GM06990 (cell line): ENCODE measurements at regions not wholly inside any gene's neighbourhood (a gene's known extent, or its start where the extent isn't known, plus 50 kb on each side); places are given as distances from the start of the nearest gene placed in this dataset.

ENCODE experiments used
- DNase-seq: peaks from one replicate; pipeline ENCODE4 v3.0.0-alpha.2; 2011; ENCODE audit not compliant: insufficient read length; ENCODE audit errors: extremely low read depth
- H3K27me3 ChIP-seq: replicated peaks from 2 replicates; pipeline ENCODE4 v1.6.0; 2011; ENCODE audit warnings: low read length; ENCODE audit not compliant: control insufficient read depth, insufficient read depth
- H3K36me3 ChIP-seq: 2 replicates; pipeline ENCODE4 v1.5.1; 2011; ENCODE audit warnings: low read length; ENCODE audit not compliant: control insufficient read depth, insufficient read depth
- H3K4me3 ChIP-seq: replicated peaks from 2 replicates; pipeline ENCODE4 v1.5.1; 2011; ENCODE audit warnings: low read depth, mild to moderate bottlenecking, control low read depth, low read length
- CTCF ChIP-seq: IDR thresholded peaks from 2 replicates; pipeline ENCODE4 v1.5.1; 2011; ENCODE audit warnings: low read length, control low read depth, mild to moderate bottlenecking, inconsistent platforms; ENCODE audit not compliant: insufficient read depth, poor library complexity, severe bottlenecking

- no peak for TF ChIP-seq CTCF
- no peak for DNase-seq
- Histone ChIP-seq H3K4me3 (no peak overlapping the region), H3K36me3 (no peaks in the 10 kb centered on the region), H3K27me3 (no peaks in the 10 kb centered on the region)
These were observed 218.0 kb upstream of the PREP start for GRCh38 chr6:105620878-105621277.

- TF ChIP-seq CTCF = no peak
- Histone ChIP-seq H3K36me3 (no peaks in the 10 kb centered on the region), H3K4me3 (no peak overlapping the region), H3K27me3 (no peaks in the 10 kb centered on the region)
- no peak for DNase-seq
These were observed 217.3 kb upstream of the PREP start for GRCh38 chr6:105619971-105620741.

- TF ChIP-seq CTCF = no peak
- H3K4me3 ChIP-seq = no peak overlapping the region
- no peaks in the 10 kb centered on the region for H3K27me3 ChIP-seq
- DNase-seq = no peak
- H3K36me3 ChIP-seq = no peaks in the 10 kb centered on the region
These were observed 215.4 kb upstream of the PREP start for GRCh38 chr6:105618247-105618646.

- Histone ChIP-seq H3K4me3 (no peak overlapping the region), H3K36me3 (no peaks in the 10 kb centered on the region), H3K27me3 (no peaks in the 10 kb centered on the region)
- no peak for DNase-seq
- no peak for TF ChIP-seq CTCF
These were observed 213.6 kb upstream of the PREP start for GRCh38 chr6:105616521-105616920.

GRCh38 chr6:105611606-105612005 is 208.7 kb upstream of the PREP start:
- DNase-seq = no peak
- H3K4me3 ChIP-seq = no peak overlapping the region
- H3K36me3 ChIP-seq = no peaks in the 10 kb centered on the region
- no peak for TF ChIP-seq CTCF
- no peaks in the 10 kb centered on the region for H3K27me3 ChIP-seq
